ENCODE measurements at regions not wholly inside any gene's neighbourhood (a gene's known extent, or its start where the extent isn't known, plus 50 kb on each side); places are given as distances from the start of the nearest gene placed in this dataset.
A peak's percentile ranks its signal among the peaks of the same experiment; 100 is the strongest.

DNA sequence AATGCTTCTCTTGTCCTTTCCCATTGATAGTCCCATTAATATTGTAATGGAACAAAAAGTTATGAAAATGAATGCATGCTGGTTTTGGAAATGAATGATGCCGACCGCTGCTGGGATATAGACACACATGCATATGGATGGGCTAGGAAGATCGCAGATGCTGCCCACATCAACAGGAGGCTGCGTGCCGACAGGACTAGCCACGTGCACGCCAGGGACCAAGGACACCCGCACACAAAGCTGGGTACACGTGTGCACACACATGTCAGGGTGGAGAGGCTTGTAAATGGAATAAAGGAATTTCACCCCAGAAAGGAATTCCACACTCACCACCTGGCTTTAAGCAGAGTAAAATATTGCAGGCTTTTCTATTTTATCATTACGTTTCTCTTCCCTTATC is 153.8 kb upstream of the VASH1 start:
- no peak for DNase-seq

DNA sequence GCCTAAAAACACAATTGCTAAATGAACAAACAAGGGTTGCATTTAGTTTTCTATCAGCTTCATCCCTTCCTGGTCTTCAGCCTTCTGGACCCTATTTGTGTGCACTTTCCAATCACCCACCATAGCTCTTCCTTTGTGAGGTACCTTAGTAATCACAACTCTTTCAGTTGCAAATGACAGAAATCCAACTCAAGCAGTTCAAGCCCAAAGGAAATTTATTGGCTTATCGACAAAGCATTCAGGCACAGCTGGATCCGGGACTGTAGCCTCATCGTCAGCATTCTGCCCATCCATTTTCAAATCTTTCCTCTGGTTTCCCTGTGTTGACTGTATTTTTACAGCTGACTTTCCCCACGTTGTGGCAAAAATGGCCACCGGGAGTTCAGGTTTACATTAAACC is 148.6 kb upstream of the VASH1 start:
- no peak for DNase-seq

DNA sequence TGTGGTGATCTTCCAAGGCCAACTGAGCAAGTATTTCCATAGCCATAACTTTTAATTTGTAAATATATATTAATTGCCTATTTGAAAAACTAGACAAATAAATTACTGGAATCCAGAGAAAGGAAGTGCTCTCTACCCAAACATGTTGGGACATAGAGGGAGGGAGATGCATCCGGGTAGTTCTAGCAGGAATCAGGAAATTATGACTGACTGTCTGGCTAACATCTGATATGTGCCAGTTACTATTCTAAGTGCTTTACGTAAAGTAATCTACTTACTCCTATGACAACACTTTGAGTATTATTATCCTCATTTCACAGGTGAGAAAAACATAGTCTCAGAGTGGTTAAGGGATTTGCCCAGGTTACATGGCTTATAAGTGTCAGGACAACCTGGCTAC is 147.7 kb upstream of the VASH1 start:
- DNase-seq, result no peak

DNA sequence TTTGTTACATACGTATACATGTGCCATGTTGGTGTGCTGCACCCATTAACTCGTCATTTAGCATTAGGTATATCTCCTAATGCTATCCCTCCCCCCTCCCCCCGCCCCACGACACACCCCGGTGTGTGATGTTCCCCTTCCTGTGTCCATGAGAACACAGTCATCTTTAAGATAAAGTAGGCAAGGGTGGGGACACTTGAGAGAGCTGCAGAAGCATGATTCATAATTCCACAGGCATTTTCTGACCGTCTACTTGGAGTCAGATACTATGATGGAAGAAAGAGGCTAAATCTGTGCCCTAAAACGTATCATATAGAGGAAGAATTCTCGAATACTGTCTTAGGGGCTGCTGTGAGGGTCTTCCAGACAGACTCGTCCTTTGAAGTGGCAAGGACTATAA is 145.9 kb upstream of the VASH1 start:
- no peak for DNase-seq

DNA sequence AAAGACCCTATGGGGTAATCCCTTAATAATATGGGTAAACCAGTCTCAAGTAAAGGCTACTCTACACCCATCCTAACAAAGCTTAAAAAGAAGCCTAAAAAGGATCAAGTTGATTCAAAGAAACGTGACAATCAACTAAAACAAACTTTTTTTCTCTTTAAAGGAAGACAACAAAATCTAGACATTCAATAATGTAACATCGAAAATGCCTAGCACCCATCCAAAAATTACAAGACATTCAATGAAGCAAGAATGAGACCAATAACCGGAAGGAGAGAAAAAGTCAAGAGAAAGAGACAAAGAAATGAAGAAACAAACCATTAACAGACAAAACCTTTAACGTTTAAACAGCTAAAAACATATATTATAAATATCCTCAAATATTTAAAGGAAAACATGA is 143.8 kb upstream of the VASH1 start:
- DNase-seq, result no peak

DNA sequence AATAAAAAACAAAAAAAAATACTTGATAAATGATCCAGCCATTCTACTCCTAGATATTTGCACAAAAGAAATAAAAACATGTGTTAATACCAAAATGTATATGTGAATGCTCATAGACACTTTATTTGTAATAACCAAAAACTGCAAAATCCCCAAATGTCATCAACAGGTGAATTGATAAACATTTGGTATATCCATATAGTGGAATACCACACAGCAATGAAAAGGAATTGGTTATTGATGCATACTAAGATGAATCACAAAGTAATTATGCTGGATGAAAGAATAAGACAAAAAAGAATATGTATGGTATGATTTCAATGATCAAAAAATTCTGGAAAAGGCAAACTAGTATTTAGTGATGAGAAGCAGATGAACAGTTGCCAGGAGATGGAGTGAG is 124.7 kb upstream of the VASH1 start:
- DNase-seq, result no peak

DNA sequence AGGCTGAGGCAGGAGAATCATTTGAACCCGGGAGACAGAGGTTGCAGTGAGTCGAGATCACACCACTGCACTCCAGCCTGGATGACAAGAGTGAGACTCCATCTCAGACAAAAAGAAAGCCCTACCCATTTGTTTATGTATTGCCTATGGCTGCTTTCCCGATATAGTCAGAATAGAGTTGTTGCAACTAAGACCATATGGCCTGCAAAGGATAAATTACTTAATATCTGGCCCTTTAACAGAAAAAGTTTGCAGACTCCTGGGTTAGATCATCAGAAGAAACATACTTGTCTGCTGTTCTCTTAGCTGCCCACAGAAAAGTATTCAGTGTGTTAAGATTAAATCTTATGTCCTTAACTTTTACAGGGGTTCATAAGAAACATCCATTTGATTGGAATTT is 122.4 kb upstream of the VASH1 start:
- no peak for DNase-seq

DNA sequence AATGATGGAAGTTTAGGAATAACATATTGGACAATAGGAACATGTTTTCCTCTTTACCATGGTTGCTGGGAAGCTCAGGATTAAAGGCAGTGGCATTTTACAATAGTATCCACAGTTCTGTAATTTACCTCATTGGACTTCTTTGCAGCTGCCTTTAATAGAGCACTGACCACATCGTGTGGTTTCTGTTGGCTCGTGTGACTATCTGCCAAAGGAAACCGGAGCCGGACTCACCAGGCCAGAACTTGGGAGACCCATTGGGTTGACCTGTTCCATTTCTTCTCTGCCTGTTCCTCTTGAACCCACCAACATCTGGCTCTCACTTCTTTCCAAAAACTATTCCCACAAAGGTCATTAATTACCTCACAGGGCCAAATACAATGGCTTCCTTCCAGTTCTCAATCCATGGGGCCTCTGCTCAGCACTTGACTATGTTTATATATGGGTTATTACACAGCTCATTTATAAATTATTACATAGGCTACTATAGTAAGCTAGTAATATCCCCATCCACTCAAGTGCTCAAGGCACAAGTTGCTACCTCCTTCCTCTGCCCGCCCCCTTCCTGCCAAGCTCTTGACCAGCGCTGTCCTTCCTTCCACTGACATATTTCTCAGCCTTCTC is 121.5 kb upstream of the VASH1 start:
- no peak for DNase-seq

DNA sequence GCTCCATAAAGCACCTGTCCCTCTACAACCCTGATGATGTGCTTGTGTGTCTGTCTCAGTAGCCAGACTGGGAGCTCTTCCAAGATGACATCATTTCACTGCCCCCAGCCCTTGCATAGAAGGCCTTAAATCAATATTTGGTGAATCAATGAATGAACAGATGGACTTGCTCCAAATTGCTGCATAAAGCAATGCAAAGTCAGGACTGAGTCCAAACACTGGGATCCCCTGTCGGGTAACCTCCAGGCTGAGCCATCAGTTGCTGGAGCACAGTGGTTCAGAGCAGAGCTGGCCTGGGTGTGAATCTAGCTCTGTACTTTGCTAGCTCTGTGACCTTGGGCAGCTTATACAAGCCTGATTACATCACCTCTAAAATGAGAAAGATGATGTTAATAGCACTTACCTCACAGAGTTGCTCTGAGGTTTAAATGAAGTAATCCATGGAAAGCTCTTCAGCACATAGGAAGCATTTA is 120.3 kb upstream of the VASH1 start:
- no peak for DNase-seq

DNA sequence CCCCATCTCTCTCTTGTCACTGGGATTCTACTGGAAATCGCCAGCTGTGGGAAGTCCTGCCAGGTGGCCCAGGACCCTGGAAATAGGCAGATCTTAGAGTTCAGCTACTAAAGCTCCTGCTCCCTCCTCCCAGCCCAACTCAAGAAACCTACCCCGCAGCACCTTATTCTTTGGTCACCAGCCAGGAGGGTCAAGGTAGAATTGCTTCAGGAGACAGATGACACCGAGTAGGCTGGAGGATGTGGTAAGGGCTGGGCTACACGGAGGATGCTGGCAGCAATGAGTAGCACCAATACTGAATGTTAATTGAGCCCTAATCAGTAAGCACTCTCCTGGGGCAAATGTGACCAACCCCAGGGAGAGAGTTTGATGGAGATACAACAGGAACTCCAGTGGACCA is 119.7 kb upstream of the VASH1 start:
- no peak for DNase-seq

DNA sequence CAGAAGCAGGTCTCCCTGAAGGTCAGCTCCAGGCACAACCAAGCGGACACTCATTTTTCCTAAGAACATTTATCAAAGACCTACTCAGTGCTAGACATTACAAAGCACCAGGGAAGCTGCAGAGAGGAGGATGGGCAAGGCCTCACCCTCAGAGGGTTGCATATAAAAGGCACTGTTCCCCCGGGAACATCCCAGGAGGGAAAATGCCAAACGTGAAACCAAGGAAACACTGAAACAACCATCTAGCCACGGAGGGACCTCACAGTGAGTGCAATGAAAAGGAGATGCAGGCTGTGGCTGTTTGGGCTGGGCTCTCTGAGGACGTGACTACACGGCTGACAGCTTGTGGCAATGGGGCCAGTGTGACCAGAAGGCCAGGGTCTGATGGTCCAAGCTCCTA is 117.4 kb upstream of the VASH1 start:
- DNase-seq, result no peak

DNA sequence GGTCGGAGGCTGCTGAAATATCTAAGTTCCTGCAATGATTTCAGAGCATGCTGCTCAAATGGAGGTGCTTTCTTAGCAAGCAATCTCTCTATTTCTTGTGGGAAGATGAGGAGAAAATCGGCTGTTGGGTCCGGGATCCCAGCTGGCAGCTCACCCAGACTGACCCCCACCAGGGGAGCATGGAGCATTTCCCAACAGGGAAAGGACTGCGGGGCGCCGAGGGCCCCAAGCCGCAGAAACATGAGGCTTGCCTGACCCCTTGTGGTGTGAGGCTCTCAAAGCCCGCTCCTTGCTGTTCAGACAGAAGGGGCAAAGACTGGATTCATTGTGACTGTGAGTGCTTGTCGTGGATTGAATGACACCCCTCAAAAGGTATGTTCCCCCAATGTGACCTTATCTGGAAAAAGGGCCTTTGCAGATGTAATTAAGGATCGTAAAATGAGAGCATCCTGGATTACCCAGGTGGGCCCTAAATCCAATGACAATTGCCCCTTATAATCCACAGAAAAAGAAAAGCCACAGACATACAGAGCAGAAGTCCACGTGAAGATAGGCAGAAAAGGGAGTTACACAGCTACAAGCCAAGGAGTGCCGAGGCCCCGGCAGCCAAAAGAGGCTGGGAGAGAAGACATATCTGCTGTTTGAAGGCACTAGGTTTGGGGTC is 116.3 kb upstream of the VASH1 start:
- no peak for DNase-seq

DNA sequence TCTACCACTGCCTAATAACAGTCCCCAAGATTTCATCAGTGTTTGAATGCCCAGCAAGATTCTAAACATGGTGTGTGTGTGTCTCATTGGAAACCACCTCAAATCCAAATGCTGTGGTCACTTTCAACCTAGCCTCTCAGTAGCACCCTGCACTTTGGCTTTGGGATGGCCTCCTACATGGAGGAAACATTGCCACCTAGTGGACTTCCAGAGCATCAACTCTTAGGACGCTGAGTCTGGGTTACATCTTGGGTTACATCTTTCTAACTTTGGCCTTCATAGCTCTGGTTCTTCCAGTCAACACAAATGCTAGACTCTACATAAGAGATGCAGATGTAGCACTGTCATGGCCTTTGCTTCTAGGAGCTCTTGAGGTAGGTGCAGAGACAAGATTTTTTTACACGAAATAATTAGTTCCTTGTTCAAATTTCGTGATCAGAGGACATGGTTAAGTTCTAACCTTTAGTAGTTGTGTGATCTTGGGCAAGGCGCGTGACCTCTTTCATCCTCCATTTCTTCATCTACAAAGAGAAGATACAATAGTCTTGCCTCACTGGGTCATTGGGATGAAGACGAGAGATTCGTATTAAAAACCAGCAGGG is 113.5 kb upstream of the VASH1 start:
- peak; percentile 2 for DNase-seq

DNA sequence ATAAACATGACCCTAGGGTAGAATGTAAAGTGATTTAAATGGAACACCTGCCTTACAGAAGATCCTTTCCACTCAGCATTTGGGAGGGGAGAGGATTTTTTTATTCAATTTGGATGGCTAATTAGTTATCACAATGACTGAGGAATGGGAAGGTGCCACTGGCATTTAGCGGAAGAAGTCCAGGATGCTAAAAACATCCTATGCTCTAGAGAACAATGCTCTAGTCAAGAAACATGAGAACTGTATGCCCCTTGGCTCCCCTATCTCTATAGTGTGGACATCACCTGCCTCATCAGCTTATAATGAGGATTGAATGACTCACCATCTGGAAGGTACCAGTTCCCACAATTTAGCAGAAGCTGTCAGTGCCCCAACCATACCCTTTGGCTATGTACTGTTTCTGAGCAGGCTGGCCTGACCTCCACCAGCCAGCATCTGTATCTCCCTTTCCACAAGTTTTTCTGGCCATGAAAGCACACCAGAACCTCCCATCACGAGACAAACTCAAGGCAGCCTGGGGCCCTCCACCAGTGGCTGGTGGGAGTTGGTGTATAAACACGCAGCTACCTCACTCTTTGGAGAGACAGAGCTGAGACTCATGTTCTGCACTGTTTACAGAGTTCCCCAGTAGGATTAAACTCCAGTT is 109.7 kb upstream of the VASH1 start:
- no peak for DNase-seq

DNA sequence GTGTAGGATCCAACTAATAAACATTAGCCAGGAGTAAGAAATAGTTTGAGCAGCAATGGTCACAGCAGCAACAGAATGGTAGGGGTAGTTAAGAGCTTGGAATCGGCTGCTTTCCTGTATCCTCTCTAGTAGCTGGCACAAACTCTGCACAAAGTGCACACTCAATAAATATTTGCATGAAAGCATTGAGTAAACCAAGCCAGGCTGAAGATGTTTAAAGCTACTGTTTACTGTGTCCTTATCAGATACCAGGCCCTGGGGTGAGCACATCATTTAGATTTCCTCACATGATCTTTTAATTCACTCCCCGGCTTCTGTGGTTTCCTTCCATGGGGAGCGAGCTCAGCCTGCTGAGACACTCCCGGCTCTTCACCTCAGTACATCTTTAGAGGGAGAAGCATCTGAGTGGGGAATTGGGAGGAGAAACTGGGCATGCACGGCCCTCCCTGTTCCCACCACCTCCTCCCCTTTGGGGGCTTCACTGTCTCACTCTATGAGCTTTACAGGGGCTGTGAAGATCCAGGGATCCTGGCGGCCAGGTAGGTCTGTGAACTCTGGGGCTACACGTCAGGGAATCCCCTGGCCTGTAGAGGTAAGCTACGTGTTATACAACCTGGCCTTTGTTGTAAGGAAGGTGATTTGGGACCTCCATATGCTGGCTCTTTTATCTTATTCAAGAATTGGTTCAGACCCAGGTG is 107.2 kb upstream of the VASH1 start:
- DNase-seq, result no peak

DNA sequence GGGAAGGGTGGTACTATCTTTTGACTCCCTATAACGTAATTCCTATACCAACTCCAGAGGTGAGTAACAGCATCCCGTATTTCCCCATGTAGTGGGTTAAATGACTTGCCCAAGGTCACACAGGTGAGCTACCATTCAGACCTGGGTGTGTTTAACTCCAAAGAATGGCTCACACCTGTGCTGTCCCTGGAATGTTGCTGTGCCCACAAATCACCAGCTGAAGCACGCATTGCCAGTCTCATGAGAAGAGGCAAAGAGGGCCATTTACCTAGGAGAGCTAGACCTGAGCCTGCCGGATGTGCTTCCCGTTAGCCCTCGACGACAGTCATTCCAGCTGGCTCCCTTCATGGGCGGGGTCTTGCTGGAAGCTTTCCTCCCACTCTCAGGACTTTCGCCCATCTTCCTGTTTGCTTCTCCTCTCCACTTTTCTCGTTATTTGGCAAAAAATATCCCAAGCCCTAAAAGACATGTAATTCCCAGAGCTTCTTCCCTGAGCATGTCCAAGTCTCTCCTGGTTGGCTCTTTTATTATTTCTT is 106.6 kb upstream of the VASH1 start:
- no peak for DNase-seq

DNA sequence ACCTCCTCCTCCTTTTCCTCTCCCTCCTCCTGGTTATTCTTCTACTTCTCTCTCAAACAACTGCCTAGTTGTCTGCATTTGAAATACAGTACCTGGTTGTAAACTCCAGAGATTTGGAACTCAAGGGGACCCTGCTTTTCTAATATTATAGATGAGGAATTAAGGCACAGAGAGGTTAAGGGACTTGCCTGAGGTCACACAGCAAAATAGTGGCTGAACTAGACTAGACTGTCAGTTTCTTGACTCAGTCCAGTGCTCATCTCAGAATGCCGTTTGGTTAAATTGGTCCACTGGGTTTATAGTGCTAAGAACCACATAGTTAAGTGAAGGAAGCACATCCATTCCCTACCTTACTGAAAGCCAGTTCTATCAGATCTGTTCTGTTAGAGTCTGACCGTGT is 105.9 kb upstream of the VASH1 start:
- no peak for DNase-seq

DNA sequence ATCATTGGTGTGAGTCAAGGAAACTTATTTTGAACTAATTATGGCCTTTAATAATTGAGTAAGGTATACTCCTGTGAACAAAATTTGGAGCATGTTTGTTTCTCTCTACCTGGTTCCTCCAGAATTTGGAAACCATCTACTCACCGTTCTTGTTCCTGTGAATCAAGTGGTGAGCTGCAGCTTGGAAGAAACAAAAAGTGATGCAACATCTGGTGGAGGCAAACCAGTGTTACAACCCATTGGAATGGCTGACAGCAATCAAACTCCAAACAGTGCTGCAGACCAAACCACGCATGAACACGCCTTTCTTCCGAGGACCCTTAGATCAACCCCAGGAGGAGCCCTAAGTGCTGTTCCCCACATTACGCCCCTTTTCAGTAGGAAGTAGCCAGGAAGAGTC is 104.7 kb upstream of the VASH1 start:
- DNase-seq, result no peak

DNA sequence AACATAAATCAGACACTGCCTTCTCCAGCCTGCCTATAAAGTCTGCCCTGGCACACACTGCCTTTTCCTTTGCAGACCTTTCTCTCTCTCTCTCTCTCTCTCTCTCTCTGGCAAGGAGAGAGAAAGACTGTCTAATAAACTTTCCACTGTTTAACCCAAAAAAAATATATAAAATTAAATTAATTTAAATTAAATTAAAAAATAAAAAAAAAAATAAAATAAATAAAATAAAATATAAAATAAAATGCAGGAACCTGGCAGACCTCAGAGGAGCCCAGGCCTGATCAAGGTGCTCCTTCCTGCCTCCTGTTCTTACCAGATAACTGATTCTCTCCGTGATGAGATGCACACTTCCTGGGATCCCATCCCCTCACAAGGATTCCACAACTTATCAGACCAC is 103.9 kb upstream of the VASH1 start:
- no peak for DNase-seq

DNA sequence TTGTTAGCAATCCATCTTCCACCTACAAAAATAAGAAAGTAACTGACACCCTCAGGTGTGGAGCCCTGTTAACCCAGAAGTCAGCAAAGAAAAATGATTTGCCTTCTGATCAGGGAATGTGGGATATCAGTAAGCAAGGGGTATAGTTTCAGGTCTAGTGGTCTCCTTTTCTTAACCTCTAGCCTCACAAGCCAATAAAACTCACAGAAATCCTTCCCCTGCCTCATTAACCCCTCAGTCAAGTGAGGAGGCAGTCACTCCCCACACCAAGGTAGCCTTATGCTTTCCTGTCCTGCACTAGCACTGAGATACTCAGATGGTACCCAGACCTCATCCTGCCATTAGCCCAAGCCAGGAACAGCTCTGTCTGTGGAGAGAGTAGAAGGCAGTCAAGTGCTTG is 103.4 kb upstream of the VASH1 start:
- no peak for DNase-seq

DNA sequence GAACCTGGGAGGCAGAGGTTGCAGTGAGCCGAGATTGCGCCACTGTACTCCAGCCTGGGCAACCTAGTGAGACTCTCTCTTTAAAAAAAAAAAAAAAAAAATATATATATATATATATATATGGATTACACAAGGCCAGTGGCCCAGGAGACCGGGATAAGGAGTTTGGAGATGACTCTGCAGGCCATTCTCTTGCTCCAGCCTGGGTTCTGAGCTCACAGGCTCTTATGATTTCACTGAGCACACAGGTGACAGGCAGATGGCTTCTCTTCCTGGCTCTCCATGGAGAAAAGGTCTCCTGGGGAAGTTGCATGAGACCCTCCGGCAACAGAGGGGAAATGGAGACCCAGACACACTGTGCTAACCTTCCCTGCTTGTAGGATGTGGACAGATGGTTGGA is 98.7 kb upstream of the VASH1 start:
- no peak for DNase-seq

DNA sequence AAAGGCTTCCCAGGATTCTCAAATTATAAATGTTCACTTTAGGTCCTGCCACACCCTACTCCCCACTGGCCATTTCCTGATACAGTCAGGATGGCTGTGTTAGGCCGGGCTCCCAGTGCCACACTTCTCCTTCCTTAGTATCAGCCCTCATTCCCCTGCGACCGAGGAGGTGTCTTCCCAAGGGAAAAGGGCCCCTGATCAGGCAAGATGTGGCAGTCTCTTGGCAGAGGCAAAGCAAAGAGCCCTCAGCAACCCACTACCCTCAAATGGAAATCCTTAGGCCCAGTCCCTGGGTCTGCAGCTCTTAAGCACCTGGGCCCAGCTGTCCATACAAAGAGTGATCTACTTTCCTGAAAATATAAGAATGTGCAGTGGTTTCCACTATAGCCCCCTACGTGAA is 96.5 kb upstream of the VASH1 start:
- no peak for DNase-seq

DNA sequence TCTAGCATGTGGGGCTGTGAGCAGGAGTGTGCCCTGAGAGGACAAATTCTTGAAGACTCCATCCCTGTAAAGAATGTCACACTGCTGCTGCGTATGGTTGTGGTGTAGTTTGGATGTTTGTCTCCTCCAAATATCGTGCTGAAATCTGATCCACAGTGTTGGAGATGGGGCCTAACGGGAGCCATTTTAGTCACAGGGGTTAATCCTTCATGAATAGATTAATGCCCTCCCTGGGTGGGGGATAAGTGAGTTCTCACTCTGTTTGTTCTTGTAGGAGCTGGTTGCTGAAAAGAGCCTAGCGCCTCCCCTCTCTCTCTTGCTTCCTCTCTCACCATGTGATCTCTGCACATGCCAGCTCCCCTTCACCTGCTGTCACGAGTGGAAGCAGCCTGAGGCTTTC is 94.5 kb upstream of the VASH1 start:
- no peak for DNase-seq
